ENCODE measurements at regions not wholly inside any gene's neighbourhood (a gene's known extent, or its start where the extent isn't known, plus 50 kb on each side); places are given as distances from the start of the nearest gene placed in this dataset.

DNA sequence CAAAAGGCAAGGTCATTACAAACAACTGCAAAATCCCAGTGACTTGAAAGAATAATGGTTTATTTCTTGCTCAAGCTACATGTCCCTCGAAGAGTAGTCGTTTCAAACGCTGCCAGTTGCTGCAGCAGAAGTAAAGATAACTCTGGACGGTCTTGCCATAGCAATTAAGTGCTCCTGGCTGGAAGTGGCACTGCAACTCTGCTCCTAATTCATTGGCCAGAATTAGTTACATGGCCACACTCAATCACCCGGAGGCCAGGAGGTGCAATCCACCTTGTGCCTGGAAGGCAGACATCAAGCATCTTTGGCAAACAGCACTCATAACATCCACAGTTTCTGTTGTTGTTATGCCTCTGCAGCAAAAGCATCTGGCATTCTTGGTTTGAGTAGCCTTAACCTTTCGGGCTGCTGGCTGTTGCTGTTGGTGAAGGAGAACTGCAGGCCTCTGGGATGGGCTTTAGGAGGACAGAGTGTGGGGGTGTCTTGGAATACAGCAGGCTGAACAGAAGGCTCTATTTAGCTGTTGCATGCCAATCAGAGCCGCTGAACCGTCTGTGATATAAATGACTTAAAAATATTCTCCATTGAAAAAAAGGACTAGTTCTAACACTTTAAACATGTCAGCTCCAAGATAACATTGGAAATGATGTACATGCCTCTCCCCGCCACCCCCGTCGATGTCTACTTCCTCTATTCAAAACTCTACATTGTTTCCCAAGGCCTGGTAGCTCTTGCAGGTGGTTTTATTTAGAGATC, 123.5 kb upstream of the DYRK2 start:
- POLR2A ChIA-PET = no interaction called here
- TF ChIP-seq, protein P1, sequence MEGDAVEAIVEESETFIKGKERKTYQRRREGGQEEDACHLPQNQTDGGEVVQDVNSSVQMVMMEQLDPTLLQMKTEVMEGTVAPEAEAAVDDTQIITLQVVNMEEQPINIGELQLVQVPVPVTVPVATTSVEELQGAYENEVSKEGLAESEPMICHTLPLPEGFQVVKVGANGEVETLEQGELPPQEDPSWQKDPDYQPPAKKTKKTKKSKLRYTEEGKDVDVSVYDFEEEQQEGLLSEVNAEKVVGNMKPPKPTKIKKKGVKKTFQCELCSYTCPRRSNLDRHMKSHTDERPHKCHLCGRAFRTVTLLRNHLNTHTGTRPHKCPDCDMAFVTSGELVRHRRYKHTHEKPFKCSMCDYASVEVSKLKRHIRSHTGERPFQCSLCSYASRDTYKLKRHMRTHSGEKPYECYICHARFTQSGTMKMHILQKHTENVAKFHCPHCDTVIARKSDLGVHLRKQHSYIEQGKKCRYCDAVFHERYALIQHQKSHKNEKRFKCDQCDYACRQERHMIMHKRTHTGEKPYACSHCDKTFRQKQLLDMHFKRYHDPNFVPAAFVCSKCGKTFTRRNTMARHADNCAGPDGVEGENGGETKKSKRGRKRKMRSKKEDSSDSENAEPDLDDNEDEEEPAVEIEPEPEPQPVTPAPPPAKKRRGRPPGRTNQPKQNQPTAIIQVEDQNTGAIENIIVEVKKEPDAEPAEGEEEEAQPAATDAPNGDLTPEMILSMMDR (IDR thresholded peaks at IDR 0.05; ENCODE audit: control extremely low read depth, extremely low read depth, low read depth, missing control alignments) = no peak
- DNase-seq (ENCODE audit: extremely low spot score) = no peak
- CTCF ChIA-PET = no interaction called here

DNA sequence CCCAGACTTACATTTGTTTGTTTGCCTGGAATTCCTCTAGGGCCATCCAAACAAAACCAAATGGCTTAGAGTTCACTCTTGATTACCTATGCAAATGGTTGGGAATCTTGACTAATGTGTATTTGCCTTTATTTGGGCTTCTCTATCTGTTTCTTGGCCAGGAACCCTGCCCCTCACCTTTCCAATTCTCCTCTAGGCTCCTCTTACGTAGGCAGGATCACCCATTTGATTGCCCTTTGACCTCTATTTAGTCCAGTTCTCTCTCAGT, 123.0 kb upstream of the DYRK2 start:
- TF ChIP-seq, protein P1 (IDR thresholded peaks at IDR 0.05; ENCODE audit: control extremely low read depth, extremely low read depth, low read depth, missing control alignments) = no peak
- DNase-seq (ENCODE audit: extremely low spot score) = no peak
- ChIA-PET CTCF (no interaction called here), POLR2A (no interaction called here)

DNA sequence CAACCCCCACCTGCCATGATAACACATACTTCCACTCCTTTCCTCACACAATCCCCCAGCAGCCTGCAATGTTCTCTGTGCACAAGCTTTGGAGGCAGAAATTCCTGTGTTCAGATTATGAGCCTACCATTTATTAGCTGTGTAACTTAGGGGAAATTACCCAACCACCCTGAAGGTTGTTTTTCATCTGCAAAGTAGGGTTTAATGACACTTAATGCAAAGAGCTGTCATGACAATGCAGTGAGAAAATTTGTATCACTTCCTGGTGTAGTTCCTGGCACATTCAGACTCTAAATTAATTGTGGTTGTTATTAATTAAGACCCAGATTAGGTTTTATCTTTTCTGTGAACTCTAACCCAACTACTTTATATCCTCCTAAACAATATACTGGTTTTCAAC, 122.4 kb upstream of the DYRK2 start:
- TF ChIP-seq, protein P1 (IDR thresholded peaks at IDR 0.05; ENCODE audit: control extremely low read depth, extremely low read depth, low read depth, missing control alignments) = no peak
- DNase-seq (ENCODE audit: extremely low spot score) = no peak
- POLR2A ChIA-PET = no interaction called here
- CTCF ChIA-PET = no interaction called here

DNA sequence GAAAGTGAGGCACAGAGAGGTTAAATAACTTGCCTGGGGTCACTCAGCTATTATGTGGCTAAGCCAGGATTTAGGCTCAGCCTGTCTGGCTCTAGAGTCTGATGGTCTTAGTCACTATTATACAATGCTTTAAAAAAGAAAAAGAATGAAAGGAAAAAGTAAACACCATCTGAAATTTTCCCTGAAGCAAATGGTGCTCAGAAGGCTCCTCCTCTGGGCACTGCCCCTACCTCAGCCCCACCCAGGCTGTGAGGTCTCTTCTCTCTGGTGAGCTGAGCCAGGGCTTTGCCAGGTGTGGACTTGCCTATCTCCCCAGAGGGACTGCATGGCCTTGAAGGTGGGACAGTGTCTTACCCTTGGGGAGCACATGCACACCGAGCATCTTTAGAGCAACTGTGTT, 117.5 kb upstream of the DYRK2 start:
- TF ChIP-seq, protein P1 (IDR thresholded peaks at IDR 0.05; ENCODE audit: control extremely low read depth, extremely low read depth, low read depth, missing control alignments) = no peak
- POLR2A ChIA-PET = no interaction called here
- no peak for DNase-seq (ENCODE audit: extremely low spot score)
- CTCF ChIA-PET = no interaction called here

DNA sequence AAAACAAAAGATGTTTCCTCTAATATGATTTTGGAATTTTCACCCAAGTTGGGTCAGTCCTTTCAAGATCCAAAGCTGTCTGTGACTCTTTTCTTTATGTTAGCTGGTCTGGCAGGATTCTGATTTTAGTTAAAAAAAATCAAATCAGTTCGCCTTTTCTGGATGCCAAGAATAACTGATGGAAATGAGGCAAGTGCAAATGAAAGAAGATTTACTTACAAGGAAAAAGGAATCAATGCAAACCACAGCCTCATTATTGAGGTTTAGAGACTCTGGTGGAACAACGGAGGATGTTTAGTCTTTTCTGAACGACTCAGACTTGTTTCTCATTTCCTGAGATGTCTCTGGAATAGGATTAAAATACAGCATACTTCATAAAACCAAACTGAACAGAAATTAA, 117.0 kb upstream of the DYRK2 start:
- POLR2A ChIA-PET = no interaction called here
- TF ChIP-seq, protein P1 (IDR thresholded peaks at IDR 0.05; ENCODE audit: control extremely low read depth, extremely low read depth, low read depth, missing control alignments) = no peak
- CTCF ChIA-PET = no interaction called here
- no peak for DNase-seq (ENCODE audit: extremely low spot score)

DNA sequence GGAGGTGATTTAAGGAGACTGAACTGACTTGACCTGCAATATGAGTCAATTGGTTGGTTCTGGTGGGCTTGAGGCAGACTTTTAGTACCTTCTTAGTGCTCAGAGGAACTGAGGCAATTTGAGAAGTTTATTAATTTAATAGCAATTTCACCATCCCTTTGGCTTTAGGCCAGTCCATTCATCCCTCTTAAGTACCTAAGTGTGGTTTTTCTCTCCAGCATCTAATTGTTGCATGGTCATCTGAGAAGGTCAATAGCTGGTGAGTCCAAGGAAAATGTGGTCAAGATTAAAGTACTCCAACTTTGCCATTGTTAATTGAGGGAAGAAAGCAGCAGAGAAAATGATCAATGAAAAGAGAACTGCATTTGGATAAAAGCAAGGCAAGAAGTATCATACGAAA, 115.4 kb upstream of the DYRK2 start:
- DNase-seq (ENCODE audit: extremely low spot score) = no peak
- CTCF ChIA-PET = no interaction called here
- POLR2A ChIA-PET = no interaction called here
- TF ChIP-seq, protein P1 (IDR thresholded peaks at IDR 0.05; ENCODE audit: control extremely low read depth, extremely low read depth, low read depth, missing control alignments) = no peak

DNA sequence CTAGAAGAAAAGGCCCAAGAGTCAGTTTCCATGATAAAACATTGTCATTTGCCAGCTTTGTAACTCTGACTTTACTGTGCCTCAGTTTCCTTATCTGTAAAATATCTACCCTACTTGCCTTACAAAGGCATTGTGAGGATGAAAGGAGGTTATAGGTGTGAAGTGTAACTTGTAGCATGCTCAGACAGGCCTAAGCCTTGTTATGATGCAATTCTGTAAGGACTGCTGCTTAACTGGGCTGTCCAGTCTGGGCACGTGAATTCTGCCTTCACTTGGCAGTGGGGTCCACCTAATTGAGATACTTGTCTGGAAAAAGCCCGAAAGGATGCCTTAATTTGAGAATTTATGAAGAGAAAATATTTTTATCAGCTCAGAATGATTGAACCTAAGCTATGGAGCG, 114.5 kb upstream of the DYRK2 start:
- CTCF ChIA-PET = interaction anchor here (0.9 kb wide), 1 partner anchor 32 kb away, joined by 3 read pairs; no protein-coding TSS in a partner anchor
- TF ChIP-seq, protein P1 (IDR thresholded peaks at IDR 0.05; ENCODE audit: control extremely low read depth, extremely low read depth, low read depth, missing control alignments) = no peak
- POLR2A ChIA-PET = no interaction called here
- DNase-seq (ENCODE audit: extremely low spot score) = no peak

All from GM10248 (cell line).